H1 (cell line): ENCODE measurements at regions not wholly inside any gene's neighbourhood (a gene's known extent, or its start where the extent isn't known, plus 50 kb on each side); places are given as distances from the start of the nearest gene placed in this dataset.

Experiments used
- CTCF ChIA-PET: fragments of 300-600 bp; sonication (Branson Sonifier 250); formaldehyde crosslinking; loops from one replicate; lab custom pipeline; 2021; ENCODE audit not compliant: partially characterized antibody; lab: Charles Lee
- POLR2A ChIA-PET: fragments of 300-600 bp; sonication (Branson Sonifier 250); formaldehyde crosslinking; loops from one replicate; lab custom pipeline; 2021; ENCODE audit warnings: inconsistent platforms; ENCODE audit not compliant: partially characterized antibody; lab: Charles Lee
- DNase-seq, 2 experiments: peaks; one replicate each; pipeline versions ENCODE4 v3.0.0 to v3.0.0-alpha.2; 2010 to 2022; ENCODE audit warnings: low spot score in 2 of 2, low read depth in 1 of 2, mixed read lengths in 1 of 2
- FAIRE-seq: peaks from 2 replicates; lab custom pipeline; 2011; peaks lifted over from hg19 to GRCh38; lab: Jason Lieb, UNC
- H2AFZ ChIP-seq: 2 replicates; pipeline ENCODE4 v1.8.1; 2012; ENCODE audit warnings: low read length, inconsistent platforms
- H2AK5ac ChIP-seq: 2 replicates; pipeline ENCODE4 v1.6.1; 2013; ENCODE audit warnings: low read depth, low read length
- H2BK120ac ChIP-seq: replicated peaks from 2 replicates; pipeline ENCODE3; 2013; ENCODE audit warnings: low read depth, low read length, inconsistent platforms
- H2BK12ac ChIP-seq: 2 replicates; pipeline ENCODE4 v1.6.1; 2013; ENCODE audit warnings: low read depth, low read length
- H2BK15ac ChIP-seq: 2 replicates; pipeline ENCODE4 v1.6.1; 2013; ENCODE audit warnings: low read length
- H2BK20ac ChIP-seq: 2 replicates; pipeline ENCODE4 v1.6.1; 2013; ENCODE audit warnings: low read length
- H2BK5ac ChIP-seq: 2 replicates; pipeline ENCODE4 v1.6.1; 2013; ENCODE audit warnings: low read depth, low read length
- H3K14ac ChIP-seq: 2 replicates; pipeline ENCODE4 v1.6.1; 2013; ENCODE audit warnings: inconsistent platforms; ENCODE audit not compliant: insufficient read length
- H3K18ac ChIP-seq: 2 replicates; pipeline ENCODE4 v1.6.1; 2013; ENCODE audit warnings: low read length; ENCODE audit errors: extremely low read depth
- H3K23ac ChIP-seq: 2 replicates; pipeline ENCODE4 v1.6.1; 2013; ENCODE audit warnings: inconsistent platforms; ENCODE audit not compliant: insufficient read length
- H3K23me2 ChIP-seq: 2 replicates; pipeline ENCODE4 v1.6.1; 2013; ENCODE audit warnings: low read depth, low read length
- H3K27ac ChIP-seq: 2 replicates; pipeline ENCODE4 v1.6.1; 2011; ENCODE audit warnings: low read depth, low read length, inconsistent platforms
- H3K27me3 ChIP-seq, 4 experiments: replicated peaks in 1 of 4; 1 replicate in 1 of 4; 2 replicates in 3 of 4; pipeline versions ENCODE4 v1.6.1 to v1.8.1; 2011 to 2013; ENCODE audit warnings: low read length in 3 of 4, mild to moderate bottlenecking in 3 of 4, inconsistent platforms in 2 of 4, mixed read lengths in 2 of 4, moderate library complexity in 1 of 4; ENCODE audit not compliant: control insufficient read depth in 3 of 4, insufficient read depth in 3 of 4; ENCODE audit errors: extremely low read depth in 1 of 4
- H3K36me3 ChIP-seq, 4 experiments: 2 replicates each; pipeline versions ENCODE4 v1.6.1 to v1.8.1; 2011 to 2013; ENCODE audit warnings: mild to moderate bottlenecking in 4 of 4, low read length in 3 of 4, moderate library complexity in 2 of 4, control low read depth in 1 of 4, inconsistent platforms in 1 of 4; ENCODE audit not compliant: insufficient read depth in 4 of 4, control insufficient read depth in 2 of 4
- H3K4ac ChIP-seq: replicated peaks from 2 replicates; pipeline ENCODE3; 2013; ENCODE audit warnings: low read length, low read depth, mixed read lengths, inconsistent platforms; ENCODE audit not compliant: insufficient read length
- H3K4me1 ChIP-seq, 4 experiments: replicated peaks in 1 of 4; 1 replicate in 1 of 4; 2 replicates in 3 of 4; pipeline versions ENCODE4 v1.6.1 to v1.8.1; 2011 to 2013; ENCODE audit warnings: low read length in 3 of 4, inconsistent platforms in 2 of 4, mixed read lengths in 1 of 4; ENCODE audit not compliant: insufficient read depth in 4 of 4, control insufficient read depth in 3 of 4
- H3K4me2 ChIP-seq, 2 experiments: 2 replicates each; pipeline versions ENCODE4 v1.6.1 to v1.8.1; 2011 to 2013; ENCODE audit warnings: low read depth in 2 of 2, low read length in 2 of 2, control low read depth in 1 of 2, inconsistent platforms in 1 of 2, mild to moderate bottlenecking in 1 of 2; ENCODE audit not compliant: insufficient read depth in 1 of 2
- H3K4me3 ChIP-seq, 4 experiments: fragments of 200-600, 300-600 bp in 1 of 4; sonication (generic), shearing (Covaris generic), sonication (Bioruptor Twin) in 1 of 4; 2 replicates each; pipeline versions ENCODE4 v1.5.1 to v1.8.1; 2011 to 2016; ENCODE audit warnings: low read length in 4 of 4, low read depth in 3 of 4, control low read depth in 2 of 4, inconsistent platforms in 2 of 4, mild to moderate bottlenecking in 2 of 4, mixed read lengths in 1 of 4, moderate library complexity in 1 of 4; ENCODE audit not compliant: insufficient read depth in 2 of 4; ENCODE audit errors: extremely low read depth in 1 of 4
- H3K56ac ChIP-seq: replicated peaks from 2 replicates; pipeline ENCODE3; 2013; ENCODE audit warnings: low read depth, mild to moderate bottlenecking, mixed read lengths, low read length, inconsistent platforms; ENCODE audit not compliant: insufficient read length
- H3K79me1 ChIP-seq: 2 replicates; pipeline ENCODE4 v1.6.1; 2013; ENCODE audit warnings: low read depth, low read length, control low read depth
- H3K79me2 ChIP-seq, 2 experiments: 2 replicates each; pipeline versions ENCODE4 v1.6.1 to v1.8.1; 2012 to 2013; ENCODE audit warnings: low read length in 2 of 2, mild to moderate bottlenecking in 2 of 2, inconsistent platforms in 1 of 2; ENCODE audit not compliant: insufficient read depth in 2 of 2, control insufficient read depth in 1 of 2
- H3K9ac ChIP-seq, 4 experiments: replicated peaks in 1 of 4; 1 replicate in 1 of 4; 2 replicates in 3 of 4; pipeline versions ENCODE4 v1.6.1 to v1.8.1; 2011 to 2013; ENCODE audit warnings: low read depth in 3 of 4, low read length in 3 of 4, control low read depth in 2 of 4, mild to moderate bottlenecking in 2 of 4, moderate library complexity in 2 of 4, inconsistent platforms in 1 of 4; ENCODE audit errors: extremely low read depth in 1 of 4
- H3K9me3 ChIP-seq, 2 experiments: 2 replicates each; pipeline versions ENCODE4 v1.6.1 to v1.8.1; 2012 to 2013; ENCODE audit warnings: mild to moderate bottlenecking in 2 of 2, moderate library complexity in 2 of 2, control low read depth in 1 of 2, inconsistent platforms in 1 of 2, low read depth in 1 of 2, low read length in 1 of 2, mixed read lengths in 1 of 2; ENCODE audit not compliant: insufficient read depth in 2 of 2
- H4K20me1 ChIP-seq, 2 experiments: replicated peaks in 1 of 2; 2 replicates each; pipeline versions ENCODE3 to v1.8.1; 2011 to 2013; ENCODE audit warnings: inconsistent platforms in 2 of 2, low read length in 2 of 2, mild to moderate bottlenecking in 1 of 2; ENCODE audit not compliant: insufficient read depth in 2 of 2, control insufficient read depth in 1 of 2
- H4K5ac ChIP-seq: 2 replicates; pipeline ENCODE4 v1.6.1; 2013; ENCODE audit warnings: low read length, low read depth, mixed read lengths, inconsistent platforms; ENCODE audit not compliant: insufficient read length
- H4K8ac ChIP-seq: 2 replicates; pipeline ENCODE4 v1.8.0; 2013; ENCODE audit warnings: mild to moderate bottlenecking, moderate library complexity, low read length, inconsistent platforms; ENCODE audit not compliant: insufficient read depth; ENCODE audit errors: extremely low read depth
- H4K91ac ChIP-seq: replicated peaks from 2 replicates; pipeline ENCODE3; 2013; ENCODE audit warnings: low read length, mixed read lengths, inconsistent platforms; ENCODE audit not compliant: insufficient read length
- HDAC2 ChIP-seq, 2 experiments: fragments of 300-600 bp in 1 of 2; sonication (generic) in 1 of 2; IDR thresholded peaks; 2 replicates each; pipeline ENCODE4 v1.6.1; 2011 to 2012; ENCODE audit warnings: low read depth in 2 of 2, low read length in 2 of 2, mild to moderate bottlenecking in 2 of 2, moderate library complexity in 2 of 2, borderline replicate concordance in 1 of 2, inconsistent platforms in 1 of 2
- KDM1A ChIP-seq: fragments of 200-600, 300-600 bp; sonication (generic); IDR thresholded peaks from 2 replicates; pipeline ENCODE4 v1.7.1; 2016; ENCODE audit warnings: mild to moderate bottlenecking, low read length, borderline replicate concordance
- WGBS, 2 experiments: shearing (Covaris generic) in 1 of 2; methylation state at CpG; one replicate each; pipeline versions ENCODE4 v1.1.6 to v1.1.7; 2013 to 2015; ENCODE audit warnings: low lambda C conversion rate in 2 of 2, mixed read lengths in 2 of 2, inconsistent platforms in 1 of 2, low coverage in 1 of 2, missing lambda C conversion rate in 1 of 2; ENCODE audit not compliant: insufficient replicate concordance in 2 of 2, insufficient coverage in 1 of 2, insufficient read length in 1 of 2; ENCODE audit errors: extremely low coverage in 1 of 2, missing lambda C conversion rate in 1 of 2; 5-methylcytosine and 5-hydroxymethylcytosine counted together
- TF ChIP-seq, protein P1 (sequence below): IDR thresholded peaks from 2 replicates; pipeline ENCODE4 v1.6.1; 2011; ENCODE audit warnings: low read depth, mild to moderate bottlenecking, low read length; ENCODE audit not compliant: insufficient read depth

GRCh38 chr5:77569409-77569808 is 69.1 kb downstream of the OTP start:
- FAIRE-seq (no peak), DNase-seq (no peak)
- Histone ChIP-seq H2BK20ac (no peak overlapping the region), H4K91ac (no peak overlapping the region), H2AK5ac (no peak overlapping the region), H3K18ac (no peak overlapping the region), H3K79me2 (no peaks in the 10 kb centered on the region), H3K14ac (no peak overlapping the region), H3K4me1 (no peaks in the 10 kb centered on the region), H3K23me2 (no peaks in the 10 kb centered on the region), H3K9ac (no peak overlapping the region), H4K5ac (no peak overlapping the region), H4K8ac (no peak overlapping the region), H3K56ac (no peak overlapping the region), H4K20me1 (no peaks in the 10 kb centered on the region), H2BK5ac (no peak overlapping the region), H3K4me3 (no peak overlapping the region), H3K4ac (no peak overlapping the region), H3K4me2 (no peak overlapping the region), H2BK15ac (no peak overlapping the region), H3K36me3 (no peaks in the 10 kb centered on the region), H2BK120ac (no peak overlapping the region), H3K9me3 (no peaks in the 10 kb centered on the region), H3K27ac (no peak overlapping the region), H2BK12ac (no peak overlapping the region), H3K79me1 (no peaks in the 10 kb centered on the region), H2AFZ (no peak overlapping the region), H3K23ac (no peak overlapping the region), H3K27me3 (peaks cover 0 to 3% (median 0%) of the 10 kb centered on the region in 4 experiments; a peak in 1 of 7 replicates)
- TF ChIP-seq HDAC2 (IDR thresholded peaks at IDR 0.05; ENCODE audit: borderline replicate concordance in 1 of 2, low read depth in 2 of 2, low read length in 2 of 2) (no peak), KDM1A (no peak)
- TF ChIP-seq, protein P1, sequence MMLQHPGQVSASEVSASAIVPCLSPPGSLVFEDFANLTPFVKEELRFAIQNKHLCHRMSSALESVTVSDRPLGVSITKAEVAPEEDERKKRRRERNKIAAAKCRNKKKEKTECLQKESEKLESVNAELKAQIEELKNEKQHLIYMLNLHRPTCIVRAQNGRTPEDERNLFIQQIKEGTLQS = no peak
- POLR2A ChIA-PET = no interaction called here
- CTCF ChIA-PET = interaction anchor here (0.5 to 1.2 kb wide), 3 partner anchors 8 to 388 kb away, joined by 3 read pairs; no protein-coding TSS in a partner anchor
- WGBS, 2 experiments = 86% methylated on average over 2 of the region's 2 CpGs; no CpG with 5 or more reads in 1 of the 2 experiments
